LoVo (cell line): ENCODE measurements at regions not wholly inside any gene's neighbourhood (a gene's known extent, or its start where the extent isn't known, plus 50 kb on each side); places are given as distances from the start of the nearest gene placed in this dataset.

ENCODE experiments used
- DNase-seq: peaks from one replicate; pipeline ENCODE4 v3.0.0-alpha.2; 2016; ENCODE audit warnings: low spot score

- no peak for DNase-seq
Observed at GRCh38 chr3:193874997-193875593, 260.9 kb upstream of the HES1 start.

GRCh38 chr3:193875601-193876321, 260.2 kb upstream of the HES1 start:
- DNase-seq: no peak

- DNase-seq: no peak
Observed at GRCh38 chr3:193879099-193879863, 256.7 kb upstream of the HES1 start.

GRCh38 chr3:193879864-193880242, 256.1 kb upstream of the HES1 start:
- DNase-seq: no peak

GRCh38 chr3:193882091-193882490, 253.9 kb upstream of the HES1 start:
- DNase-seq: no peak

GRCh38 chr3:193883551-193883950, 252.4 kb upstream of the HES1 start:
- DNase-seq: peak; percentile 46

- DNase-seq: no peak
Observed at GRCh38 chr3:193884027-193884426, 251.9 kb upstream of the HES1 start.

GRCh38 chr3:193884652-193885051, 251.3 kb upstream of the HES1 start:
- DNase-seq: peak; percentile 46

- DNase-seq: peak; percentile 92
Observed at GRCh38 chr3:193885832-193886231, 250.1 kb upstream of the HES1 start.

GRCh38 chr3:193890016-193890897, 245.7 kb upstream of the HES1 start:
- DNase-seq: no peak

GRCh38 chr3:193894121-193894863, 241.7 kb upstream of the HES1 start:
- no peak for DNase-seq

- no peak for DNase-seq
Observed at GRCh38 chr3:193895409-193895808, 240.5 kb upstream of the HES1 start.

- no peak for DNase-seq
Observed at GRCh38 chr3:193896419-193896818, 239.5 kb upstream of the HES1 start.

GRCh38 chr3:193897288-193897687, 238.7 kb upstream of the HES1 start:
- no peak for DNase-seq

- DNase-seq: no peak
Observed at GRCh38 chr3:193897731-193898180, 238.2 kb upstream of the HES1 start.

GRCh38 chr3:193899001-193899400, 236.9 kb upstream of the HES1 start:
- DNase-seq: no peak

GRCh38 chr3:193901007-193901406, 234.9 kb upstream of the HES1 start:
- DNase-seq: no peak

GRCh38 chr3:193902607-193903511, 233.1 kb upstream of the HES1 start:
- no peak for DNase-seq

GRCh38 chr3:193903512-193903817, 232.5 kb upstream of the HES1 start:
- no peak for DNase-seq

GRCh38 chr3:193903966-193904365, 232.0 kb upstream of the HES1 start:
- DNase-seq: no peak
